NCI-H2081 treated with DMSO at 0.1 percent for 48 hours (cell line): ENCODE measurements at regions not wholly inside any gene's neighbourhood (a gene's known extent, or its start where the extent isn't known, plus 50 kb on each side); places are given as distances from the start of the nearest gene placed in this dataset.
"Not testable (repeated sequence)": the region's sequence is repeated elsewhere in the genome, so short reads cannot be mapped to it uniquely, and the experiment has no call there.

ENCODE experiments used
- DNase-seq: peaks from one replicate; lab custom pipeline; 2025; lab: John Stamatoyannopoulos, UW

DNA sequence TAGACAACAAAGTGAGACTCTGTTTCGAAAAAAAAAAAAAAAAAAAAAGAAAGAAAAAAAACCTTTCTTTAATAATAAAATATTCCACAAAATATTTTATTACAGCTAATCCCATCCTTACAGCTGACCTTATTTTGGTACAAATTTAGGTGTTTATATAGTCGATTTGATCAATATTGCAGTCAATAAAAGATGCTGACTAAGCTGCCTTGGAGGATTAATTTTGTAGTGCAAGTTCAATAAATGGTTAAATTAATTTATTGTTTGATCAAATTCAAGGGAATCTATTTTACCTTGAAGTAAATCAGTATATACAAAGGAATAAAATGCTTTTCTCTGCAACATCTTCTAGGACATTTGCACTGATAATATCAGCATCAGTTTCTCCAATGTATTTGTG lies 1764.3 kb downstream of the NCAM2 start:
- no peak for DNase-seq

DNA sequence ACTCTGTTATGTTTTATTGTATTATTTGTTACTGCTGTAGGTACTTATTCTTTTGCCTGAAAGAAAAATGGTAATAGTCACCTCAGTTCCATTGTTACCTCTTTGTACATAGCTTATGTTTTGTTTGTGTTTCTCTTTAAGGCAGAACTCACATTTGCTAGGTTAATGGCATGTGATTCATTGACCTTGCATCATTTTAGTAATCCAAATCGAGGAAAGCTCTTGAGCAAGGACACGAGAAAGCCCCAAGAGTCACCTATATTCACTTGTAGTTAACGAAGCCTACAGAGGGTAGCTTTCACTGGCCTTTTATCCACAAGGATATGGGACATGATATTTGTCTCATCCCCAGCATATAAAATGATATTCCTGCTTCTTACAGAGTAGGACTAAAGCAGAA lies 1765.2 kb downstream of the NCAM2 start:
- no peak for DNase-seq

DNA sequence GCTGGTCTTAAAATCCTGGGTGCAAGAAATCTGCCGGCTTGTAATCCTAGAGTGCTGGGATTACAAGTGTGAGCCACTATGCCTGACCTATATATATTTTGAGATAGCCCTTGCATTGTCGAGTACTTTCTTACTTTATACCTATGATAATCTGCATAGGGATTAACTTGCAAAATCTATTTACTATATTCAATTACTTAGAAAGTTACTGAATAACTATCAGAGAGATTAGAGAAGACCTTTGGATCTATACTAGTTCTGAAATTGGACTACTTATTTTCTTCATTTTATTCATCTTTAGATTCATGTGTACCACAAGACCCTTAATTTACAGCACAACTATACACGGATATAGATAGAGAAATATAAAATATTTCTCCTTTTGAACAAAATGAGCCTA lies 1766.0 kb downstream of the NCAM2 start:
- DNase-seq, result no peak

DNA sequence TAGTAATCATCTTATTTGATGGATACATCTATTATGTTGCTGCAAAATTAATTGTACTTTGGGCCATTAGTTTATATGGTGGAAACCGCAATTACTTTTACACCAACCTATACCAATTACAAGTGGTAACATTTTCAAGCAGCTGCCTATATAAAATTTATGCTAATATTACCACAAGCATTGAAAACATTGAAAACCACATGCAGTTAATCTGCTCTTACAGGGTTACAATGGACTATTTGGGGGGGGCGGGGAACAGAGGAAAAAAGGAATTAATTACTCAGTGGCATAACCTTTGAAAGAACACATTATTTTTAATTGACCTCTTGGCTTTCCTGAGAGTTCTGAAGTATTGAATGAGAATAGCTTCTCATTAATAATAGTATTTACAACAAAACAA lies 1793.2 kb downstream of the NCAM2 start:
- no peak for DNase-seq

DNA sequence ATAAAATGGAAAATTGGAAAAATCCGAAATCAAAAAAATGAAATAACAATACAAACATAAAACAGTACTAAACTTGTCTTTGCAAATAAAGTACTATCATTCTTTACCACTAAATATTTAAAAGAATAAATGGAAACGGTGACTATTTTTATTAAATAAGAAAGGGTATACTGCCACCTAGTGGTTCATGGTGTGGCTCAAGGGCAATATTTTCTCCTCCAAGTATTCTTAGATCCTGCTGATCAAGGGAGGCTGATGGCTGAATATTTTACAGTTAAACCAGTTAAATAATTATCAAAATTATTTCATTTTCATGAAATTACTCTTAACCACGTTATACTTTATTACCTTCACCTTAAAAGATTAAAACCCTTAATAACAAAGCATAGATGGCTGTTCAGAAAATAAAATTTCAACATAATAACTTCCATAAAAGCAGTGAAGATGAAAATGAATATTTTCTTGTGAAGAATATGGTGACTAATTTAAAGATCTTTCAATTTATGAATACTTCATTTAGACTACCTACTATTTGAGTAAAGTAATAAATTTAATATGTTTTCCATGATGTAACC lies 1793.9 kb downstream of the NCAM2 start:
- DNase-seq, result no peak

DNA sequence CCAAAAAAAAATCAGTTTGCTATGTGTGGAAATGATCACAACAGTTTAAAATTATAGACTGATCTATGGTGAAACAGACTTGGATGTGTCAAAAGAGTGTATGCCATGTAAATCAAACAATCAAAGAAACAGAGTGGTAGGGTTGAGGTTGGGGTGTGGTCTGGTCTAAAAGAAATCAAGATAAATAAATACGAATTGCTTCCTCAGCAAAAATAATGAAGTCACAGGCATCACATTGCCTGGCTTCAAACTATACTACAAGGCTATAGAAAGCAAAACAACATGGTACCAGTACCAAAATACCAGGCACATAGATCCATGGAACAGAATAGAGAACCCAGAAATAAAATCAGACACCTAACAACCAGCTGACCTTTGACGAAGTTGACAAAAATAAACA lies 1796.9 kb downstream of the NCAM2 start:
- no peak for DNase-seq

DNA sequence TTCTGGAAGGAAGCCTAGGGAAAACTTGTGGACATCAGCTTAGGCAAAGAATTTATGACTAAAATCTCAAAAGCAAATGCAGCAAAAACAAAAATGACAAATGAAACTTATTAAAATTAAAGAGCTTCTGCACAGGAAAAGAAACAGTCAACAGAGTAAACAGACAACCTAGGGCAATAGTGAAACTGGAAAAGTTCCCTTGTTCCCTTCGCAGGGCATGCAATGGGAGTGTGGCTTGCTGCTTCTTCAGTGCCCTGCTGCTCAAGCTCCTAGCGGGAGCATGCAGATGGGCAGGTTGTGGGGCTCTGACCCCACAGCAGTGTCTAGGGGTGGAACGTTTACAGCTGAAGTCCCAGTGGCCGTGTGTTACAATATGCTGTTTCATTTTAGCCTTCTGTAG lies 1797.4 kb downstream of the NCAM2 start:
- no peak for DNase-seq

DNA sequence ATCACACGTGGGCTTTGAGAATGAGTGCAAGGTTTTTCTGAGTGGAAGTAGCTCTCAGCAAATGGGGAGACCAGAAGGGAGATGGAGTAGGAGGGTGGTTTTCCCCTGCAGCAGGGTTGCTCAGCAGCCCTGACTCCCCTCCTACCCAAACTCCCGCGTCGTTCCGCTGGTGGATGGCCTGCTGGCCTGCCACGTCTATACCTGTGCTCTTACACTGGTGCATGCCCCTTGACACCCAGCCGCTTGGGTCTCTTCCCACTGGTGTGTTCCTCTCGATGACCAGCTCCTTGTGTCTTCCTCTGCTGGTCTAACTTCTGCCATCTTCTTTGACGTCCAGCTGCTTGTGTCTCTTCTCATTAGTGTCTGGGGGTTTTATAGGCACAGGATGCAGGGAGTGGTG lies 1797.9 kb downstream of the NCAM2 start:
- DNase-seq, result no peak

DNA sequence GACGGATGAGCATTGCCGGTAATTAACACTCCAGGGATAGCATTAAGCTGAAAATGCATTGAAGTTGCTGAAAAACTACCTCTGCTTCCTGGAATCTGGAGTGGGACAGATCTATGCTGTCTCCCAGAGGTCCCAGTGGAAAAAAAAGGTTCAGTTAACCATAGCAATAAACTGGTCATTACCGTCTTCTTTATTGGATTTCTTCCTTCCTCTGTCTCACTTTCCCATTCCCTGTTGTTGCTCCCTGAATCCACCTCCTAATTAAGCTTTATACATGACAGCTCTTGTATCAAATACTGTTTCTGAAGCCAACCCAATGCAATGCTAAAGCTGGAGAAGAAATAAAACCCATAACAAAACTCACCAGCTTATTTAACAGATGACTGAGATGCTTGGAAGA lies 1805.9 kb downstream of the NCAM2 start:
- DNase-seq, result no peak

DNA sequence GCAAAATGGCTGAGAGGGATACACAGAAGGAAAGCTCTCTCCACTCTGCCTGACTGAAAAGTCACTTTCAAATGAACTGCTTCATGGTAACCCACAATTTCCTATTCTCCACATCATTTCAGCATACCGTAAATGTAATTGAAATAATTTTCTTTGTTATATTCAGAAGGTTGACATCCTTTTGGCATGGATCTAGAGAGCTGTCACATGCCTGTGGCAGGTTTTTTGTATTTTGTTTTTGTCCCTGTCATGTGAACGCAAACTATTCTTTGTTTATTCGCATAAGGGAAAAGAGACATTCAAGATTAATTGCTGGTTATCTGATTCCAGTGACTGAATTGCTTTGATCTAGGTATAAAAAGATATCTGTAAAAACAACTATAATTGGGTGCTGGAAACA lies 1808.1 kb downstream of the NCAM2 start:
- no peak for DNase-seq

DNA sequence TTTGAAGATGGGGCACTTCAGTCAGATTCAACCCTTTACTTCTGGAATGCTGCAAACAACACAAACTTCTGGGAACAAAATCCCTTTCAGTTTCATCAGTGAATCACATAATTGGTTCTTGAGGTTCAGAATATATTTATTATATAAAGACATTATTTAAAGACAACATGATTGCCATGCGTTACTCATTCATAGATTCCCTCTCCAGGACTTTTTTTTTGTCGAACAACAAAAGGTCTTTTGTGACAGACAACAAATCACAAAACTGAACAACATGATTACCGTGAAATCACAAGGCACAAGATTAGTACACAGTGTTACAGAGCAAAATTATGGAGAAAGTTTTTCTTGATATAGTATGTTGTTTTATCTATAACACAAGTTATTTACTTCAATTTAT lies 1815.0 kb downstream of the NCAM2 start:
- no peak for DNase-seq

DNA sequence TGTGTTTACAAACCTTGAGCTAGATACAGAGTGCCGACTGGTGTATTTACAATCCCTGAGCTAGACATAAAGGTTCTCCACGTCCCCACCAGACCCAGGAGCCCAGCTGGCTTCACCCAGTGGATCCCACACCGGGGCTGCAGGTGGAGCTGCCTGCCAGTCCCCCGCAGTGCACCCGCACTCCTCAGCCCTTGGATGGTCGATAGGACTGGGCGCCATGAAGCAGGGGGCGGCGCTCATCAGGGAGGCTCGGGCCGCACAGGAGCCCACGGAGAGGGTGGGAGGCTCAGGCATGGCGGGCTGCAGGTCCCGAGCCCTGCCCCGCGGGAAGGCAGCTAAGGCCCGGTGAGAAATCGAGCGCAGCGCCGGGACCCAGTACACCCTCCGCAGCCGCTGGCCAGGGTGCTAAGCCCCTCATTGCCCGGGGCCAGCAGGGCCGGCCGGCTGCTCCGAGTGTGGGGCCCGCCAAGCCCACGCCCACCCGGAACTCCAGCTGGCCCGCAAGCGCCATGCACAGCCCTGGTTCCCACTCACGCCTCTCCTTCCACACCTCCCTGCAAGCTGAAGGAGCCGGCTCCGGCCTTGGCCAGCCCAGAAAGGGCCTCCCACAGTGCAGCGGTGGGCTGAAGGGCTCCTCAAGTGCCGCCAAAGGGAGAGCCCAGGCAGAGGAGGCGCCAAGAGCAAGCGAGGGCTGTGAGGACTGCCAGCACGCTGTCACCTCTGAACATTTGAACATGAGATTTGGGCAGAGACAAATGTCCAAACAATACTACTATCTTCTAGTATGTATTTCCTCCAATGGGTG lies 1820.7 kb downstream of the NCAM2 start:
- not testable (repeated sequence) for DNase-seq

DNA sequence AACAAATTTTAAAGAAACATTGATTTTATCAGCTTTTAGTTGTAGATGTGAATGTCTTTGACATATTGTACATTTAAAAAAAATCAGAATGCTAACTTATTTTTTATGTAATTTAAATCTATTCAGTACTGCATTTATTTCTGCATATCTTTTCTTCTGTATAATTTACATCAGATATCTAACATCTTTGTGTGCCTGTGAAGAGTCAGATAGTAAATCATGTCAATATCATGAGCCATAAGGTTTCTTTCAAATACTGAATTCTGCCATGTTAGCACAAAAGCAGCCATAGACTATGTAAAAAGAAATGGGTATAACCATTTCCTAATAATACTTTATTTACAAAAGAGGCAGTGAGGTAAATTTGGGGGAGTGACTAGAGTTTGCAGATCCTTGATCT lies 1829.2 kb downstream of the NCAM2 start:
- no peak for DNase-seq

DNA sequence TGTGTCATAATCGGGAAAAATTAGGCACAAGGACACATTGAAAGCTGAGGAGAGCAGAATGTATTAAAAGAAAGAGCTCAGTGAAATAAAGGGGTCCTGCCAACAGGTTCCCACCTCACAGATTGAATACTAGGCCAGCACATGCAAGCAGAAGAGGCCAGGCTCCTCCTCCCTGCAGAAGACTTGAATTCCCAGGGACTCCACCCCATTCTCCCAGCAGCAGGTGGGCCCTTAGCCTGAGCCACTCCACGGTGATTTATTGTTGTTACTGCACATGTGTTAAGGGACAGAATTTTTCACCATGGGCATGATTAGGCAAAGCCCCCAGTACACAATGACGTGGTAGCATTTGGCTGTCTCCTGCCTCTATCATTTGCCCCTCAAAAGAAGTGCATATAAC lies 1844.7 kb downstream of the NCAM2 start:
- DNase-seq, result no peak

DNA sequence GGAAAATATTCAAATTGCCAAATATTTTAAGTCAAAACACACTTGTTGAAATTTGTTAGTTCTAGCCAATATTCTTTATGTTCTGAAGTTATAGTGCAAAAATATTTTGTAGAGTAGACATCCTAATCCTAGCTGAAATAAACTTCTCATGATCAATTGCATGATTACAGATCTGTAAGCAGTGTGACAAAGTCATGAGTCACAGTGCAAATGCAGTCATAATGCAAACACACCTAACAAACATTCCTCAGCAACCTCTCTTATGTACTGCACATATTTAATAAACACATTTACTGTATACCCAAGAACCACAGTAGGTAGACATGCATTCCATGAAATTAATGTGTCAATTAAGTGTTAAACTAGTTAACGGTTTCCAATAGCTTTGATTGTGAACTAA lies 1857.4 kb downstream of the NCAM2 start:
- DNase-seq, result no peak

DNA sequence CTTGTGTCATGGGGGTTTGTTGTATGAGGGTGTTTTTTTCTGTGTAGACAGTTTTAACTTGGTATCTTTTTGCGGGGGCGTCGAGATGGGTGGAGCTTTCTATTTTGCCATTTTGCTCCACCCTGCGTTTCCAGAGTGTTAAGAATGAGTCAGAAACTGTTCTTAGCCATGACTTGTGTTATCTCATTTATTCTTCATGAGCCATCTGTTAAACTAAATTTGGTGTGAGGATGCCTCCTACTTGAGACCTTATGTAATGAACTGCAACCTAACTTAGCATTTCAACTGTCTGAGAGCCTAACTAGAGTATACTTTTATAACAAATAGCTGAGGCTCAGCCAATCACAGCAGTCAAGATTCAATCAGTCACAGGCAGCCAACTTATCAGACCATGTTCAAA lies 1873.5 kb downstream of the NCAM2 start:
- no peak for DNase-seq

DNA sequence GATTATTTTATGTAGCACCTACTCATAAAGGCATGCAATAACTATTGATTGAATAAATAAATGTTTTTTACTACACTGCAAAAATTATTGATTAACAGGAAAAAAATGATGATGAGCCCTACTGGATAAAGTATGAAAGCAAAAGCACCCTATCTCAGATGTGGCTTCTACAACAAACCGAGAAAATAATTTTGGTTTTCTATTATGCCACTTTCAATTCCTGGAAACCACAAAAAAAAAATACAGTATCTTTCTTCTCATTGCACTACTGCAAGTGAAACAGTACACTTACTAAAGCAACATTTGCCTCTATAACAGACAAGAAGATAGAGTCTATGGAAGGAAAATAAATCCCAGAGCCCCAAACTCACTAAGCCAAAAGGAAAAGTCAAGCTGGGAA lies 1882.4 kb downstream of the NCAM2 start:
- DNase-seq, result no peak

DNA sequence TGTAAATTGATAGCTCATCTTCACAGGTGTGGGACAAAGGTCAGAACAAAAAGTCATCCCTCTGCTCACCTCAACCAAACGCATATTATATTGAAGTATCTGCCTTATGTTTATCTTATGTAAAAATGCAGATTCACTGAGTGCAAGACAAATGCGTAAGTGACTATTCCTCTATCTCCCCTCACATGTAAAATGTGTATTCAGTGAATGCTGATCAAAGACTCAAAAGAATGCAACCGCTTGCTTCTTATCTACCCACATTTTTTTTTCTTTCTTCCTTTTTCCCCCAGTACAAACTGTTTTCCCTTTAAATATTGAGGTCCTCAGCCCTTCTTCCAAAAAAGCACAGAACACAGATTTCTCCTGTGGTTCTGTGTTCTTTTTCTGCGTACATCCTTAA lies 1882.9 kb downstream of the NCAM2 start:
- DNase-seq, result no peak

DNA sequence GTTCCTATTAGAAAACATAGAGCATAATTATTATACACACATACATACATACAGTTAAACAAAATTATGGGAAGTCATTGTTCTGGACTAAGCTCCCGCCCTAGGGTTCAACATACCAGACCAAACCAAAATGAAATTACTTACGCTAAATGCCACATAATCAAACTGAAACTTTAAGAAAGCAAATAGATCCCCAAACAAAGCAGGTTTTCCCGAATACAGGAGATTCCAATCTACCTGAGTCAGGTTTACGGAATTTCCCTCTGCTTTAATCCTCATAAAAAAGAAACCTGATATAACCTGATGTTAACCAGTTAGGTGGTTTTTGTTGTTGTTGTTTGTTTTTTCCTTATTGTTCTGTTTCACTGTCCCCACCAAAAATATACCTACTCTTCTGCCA lies 1886.9 kb downstream of the NCAM2 start:
- DNase-seq, result no peak

DNA sequence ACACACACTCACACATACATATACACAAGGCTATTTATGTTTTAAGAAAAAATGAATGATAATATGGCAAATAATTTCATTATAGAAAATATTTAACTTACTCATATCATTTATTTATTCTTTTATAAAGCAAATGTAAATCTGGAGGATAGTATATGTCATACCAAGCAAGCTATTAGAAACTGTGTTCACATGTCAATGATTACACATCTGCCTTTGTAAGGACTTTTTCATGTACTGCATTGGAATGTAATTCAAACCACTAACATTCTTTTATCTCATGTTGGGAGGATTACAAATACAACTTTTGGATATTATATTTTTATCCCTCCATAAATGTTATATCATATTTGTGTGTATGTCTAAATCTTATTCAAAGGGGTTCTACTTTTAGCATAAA lies 1887.4 kb downstream of the NCAM2 start:
- no peak for DNase-seq

DNA sequence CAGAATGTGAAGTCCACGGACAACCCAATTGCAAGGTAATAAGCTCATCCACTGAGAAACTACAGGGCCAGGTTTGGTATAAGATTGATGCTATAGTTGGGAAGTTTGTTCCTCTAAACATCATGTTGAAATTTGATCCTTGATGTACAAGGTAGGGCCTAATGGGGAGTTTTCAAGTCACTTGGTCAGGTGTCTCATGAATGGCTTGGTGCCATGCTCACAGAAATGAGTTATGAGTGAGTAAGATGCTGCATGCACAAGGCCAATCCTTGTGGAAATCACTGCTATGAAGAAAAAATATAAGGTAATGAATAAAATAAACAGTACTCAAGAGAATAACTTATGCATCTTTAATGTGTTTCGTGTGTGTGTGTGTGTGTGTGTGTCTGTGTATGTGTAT lies 1891.2 kb downstream of the NCAM2 start:
- no peak for DNase-seq

DNA sequence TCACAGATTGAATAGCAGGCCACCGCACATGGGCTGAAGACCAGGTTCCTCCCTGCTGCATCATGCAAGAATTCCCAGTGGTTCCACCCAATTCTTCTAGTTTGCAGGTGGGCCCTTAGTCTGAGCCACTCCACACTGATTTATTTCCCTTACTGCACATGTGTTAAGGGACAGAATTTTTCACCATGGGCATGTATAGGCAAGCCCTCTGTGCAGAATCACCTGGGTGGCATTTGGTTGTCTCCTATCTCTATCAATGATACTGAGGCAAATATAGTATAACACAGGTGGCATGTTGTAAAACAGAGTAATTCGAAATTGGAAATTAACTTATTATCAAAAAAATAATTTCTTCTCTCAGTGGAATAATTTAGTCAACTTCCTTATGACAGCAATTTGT lies 1892.4 kb downstream of the NCAM2 start:
- no peak for DNase-seq

DNA sequence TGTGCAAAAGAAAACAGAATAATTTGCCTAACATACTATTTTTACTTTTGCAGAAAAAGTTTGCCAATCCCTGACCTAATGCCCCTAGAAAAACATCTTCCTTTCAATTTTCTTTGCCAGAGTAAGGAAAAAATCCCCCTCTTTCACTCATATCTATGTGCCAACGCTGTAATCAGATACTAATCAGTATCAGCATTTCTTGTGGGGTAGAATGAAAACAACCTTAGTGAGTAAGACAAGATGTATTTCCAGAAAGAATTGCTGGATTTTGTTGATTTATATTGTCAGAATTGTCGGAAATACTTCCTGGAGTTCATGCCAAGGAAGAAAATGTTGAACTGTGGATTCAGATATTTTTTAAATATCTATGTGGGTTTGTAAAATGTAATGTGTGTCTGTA lies 1893.8 kb downstream of the NCAM2 start:
- DNase-seq, result no peak

DNA sequence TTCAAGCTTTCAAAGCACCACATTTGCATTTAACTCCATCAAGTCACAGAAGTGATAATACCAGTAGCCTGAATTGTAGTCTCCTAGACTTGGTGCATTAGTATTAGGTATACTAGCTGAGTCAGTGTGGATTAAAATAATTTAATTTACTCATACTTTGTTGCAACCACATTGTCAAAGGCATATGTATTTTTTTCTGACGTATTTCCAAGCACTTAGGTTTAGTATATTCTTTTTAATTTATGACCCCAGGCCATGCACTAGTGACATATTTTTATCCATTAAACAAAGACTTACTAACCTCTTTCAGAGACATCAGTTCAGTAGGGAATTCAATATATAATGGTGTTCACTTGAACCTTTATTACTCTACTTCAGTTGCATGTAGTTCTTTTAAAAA lies 1894.5 kb downstream of the NCAM2 start:
- DNase-seq, result no peak
